ENCODE measurements at regions not wholly inside any gene's neighbourhood (a gene's known extent, or its start where the extent isn't known, plus 50 kb on each side); places are given as distances from the start of the nearest gene placed in this dataset.

DNA sequence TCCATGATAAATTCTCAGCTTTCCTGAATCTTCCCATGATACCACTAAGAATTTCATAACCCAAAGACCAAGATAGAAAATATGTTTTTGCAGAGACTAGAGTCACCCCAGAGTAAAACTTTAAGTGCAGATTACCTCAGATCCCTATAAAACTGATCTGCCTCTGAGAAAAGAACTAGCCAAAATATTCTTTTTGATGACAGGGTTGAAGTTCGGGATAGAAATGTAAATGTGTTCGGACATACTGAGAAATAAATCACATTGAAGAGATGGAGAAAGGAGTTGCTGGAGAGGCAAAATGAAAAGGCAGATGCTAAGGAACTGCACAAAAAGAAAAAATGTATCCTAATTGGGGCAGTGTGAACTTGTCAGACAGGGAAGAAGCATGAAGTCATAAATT, 501.8 kb downstream of the ANKRD50 start:
- no peaks in the 10 kb centered on the region for H3K79me2 ChIP-seq (ENCODE audit: insufficient read depth, low read length)
- peaks cover 7% of the 10 kb centered on the region for H3K4me1 Mint-ChIP-seq (ENCODE audit: low read depth, unreplicated experiment)

DNA sequence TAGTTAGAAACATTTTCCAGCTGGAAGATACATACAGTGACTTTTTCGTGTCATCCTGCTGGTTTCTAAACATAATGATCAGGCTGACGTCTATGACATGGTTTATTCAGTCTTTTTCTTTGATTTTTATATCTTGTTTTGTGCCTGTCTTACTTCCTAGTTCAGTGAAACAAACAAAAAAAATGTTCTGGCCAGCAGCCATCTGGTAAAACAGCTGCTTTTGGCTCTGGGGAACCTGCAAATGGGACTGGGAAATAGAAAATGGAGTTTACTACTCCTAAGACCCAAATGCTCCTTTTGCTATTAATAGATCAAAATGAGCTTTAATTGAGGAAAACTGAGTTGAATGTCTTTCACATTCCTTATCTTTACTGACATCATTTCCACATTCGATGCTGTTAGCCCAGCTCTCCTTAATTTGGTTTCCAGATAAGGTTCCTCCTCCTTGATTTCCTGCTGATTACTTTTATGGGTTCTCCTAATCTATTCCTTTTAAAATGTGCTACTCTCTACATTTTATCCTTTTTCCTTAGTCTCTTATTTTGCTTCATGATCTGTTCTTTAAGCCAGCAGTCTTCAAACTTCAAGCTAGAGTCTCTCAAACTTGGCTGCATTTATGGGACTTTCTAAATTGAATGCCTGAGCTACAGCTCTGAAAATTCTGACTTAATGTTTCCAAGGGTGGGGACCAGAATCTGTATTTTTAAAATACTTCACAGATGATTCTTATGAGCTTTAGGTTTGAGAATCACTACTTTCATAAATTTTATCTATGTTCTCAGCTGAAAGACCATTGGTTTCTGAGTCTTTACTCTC, 499.5 kb downstream of the ANKRD50 start:
- Mint-ChIP-seq H3K4me1 (ENCODE audit: low read depth, unreplicated experiment) (peaks cover 2% of the 10 kb centered on the region), H3K4me3 (ENCODE audit: unreplicated experiment) (no peak overlapping the region), H3K36me3 (ENCODE audit: low read depth, unreplicated experiment) (no peaks in the 10 kb centered on the region), H3K27ac (ENCODE audit: unreplicated experiment) (no peak overlapping the region), H3K27me3 (ENCODE audit: low read depth, unreplicated experiment) (no peaks in the 10 kb centered on the region), H3K9me3 (ENCODE audit: unreplicated experiment) (no peaks in the 10 kb centered on the region)
- Histone ChIP-seq H3K4me1 (ENCODE audit: insufficient read depth, low read length) (no peaks in the 10 kb centered on the region), H3K4me2 (ENCODE audit: low read length) (no peak overlapping the region), H3K79me2 (ENCODE audit: insufficient read depth, low read length) (no peaks in the 10 kb centered on the region), H3K9me3 (ENCODE audit: insufficient read depth, low read depth, low read length) (no peaks in the 10 kb centered on the region), H3K9ac (ENCODE audit: low read length) (no peak overlapping the region), H3K27ac (ENCODE audit: low read depth, low read length) (no peak overlapping the region), H2AFZ (ENCODE audit: low read depth, low read length) (no peak overlapping the region), H3K27me3 (ENCODE audit: insufficient read depth, low read length) (no peaks in the 10 kb centered on the region), H3K4me3 (ENCODE audit: insufficient read depth, low read depth, low read length) (no peak overlapping the region), H3K36me3 (ENCODE audit: insufficient read depth, low read length) (no peaks in the 10 kb centered on the region), H4K20me1 (ENCODE audit: insufficient read depth, low read length) (no peaks in the 10 kb centered on the region)
- TF ChIP-seq, protein P1, sequence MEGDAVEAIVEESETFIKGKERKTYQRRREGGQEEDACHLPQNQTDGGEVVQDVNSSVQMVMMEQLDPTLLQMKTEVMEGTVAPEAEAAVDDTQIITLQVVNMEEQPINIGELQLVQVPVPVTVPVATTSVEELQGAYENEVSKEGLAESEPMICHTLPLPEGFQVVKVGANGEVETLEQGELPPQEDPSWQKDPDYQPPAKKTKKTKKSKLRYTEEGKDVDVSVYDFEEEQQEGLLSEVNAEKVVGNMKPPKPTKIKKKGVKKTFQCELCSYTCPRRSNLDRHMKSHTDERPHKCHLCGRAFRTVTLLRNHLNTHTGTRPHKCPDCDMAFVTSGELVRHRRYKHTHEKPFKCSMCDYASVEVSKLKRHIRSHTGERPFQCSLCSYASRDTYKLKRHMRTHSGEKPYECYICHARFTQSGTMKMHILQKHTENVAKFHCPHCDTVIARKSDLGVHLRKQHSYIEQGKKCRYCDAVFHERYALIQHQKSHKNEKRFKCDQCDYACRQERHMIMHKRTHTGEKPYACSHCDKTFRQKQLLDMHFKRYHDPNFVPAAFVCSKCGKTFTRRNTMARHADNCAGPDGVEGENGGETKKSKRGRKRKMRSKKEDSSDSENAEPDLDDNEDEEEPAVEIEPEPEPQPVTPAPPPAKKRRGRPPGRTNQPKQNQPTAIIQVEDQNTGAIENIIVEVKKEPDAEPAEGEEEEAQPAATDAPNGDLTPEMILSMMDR (IDR thresholded peaks at IDR 0.05; ENCODE audit: insufficient read depth, low read depth, low read length), result no peak
- FAIRE-seq (no peak), DNase-seq (ENCODE audit: low read depth) (no peak)

More for the DNA sequence above, 501.8 kb downstream of the ANKRD50 start:
- Mint-ChIP-seq H3K9me3 (ENCODE audit: unreplicated experiment) (peaks cover 2% of the 10 kb centered on the region), H3K27ac (ENCODE audit: unreplicated experiment) (no peak overlapping the region), H3K36me3 (ENCODE audit: low read depth, unreplicated experiment) (no peaks in the 10 kb centered on the region), H3K27me3 (ENCODE audit: low read depth, unreplicated experiment) (no peaks in the 10 kb centered on the region), H3K4me3 (ENCODE audit: unreplicated experiment) (no peak overlapping the region)
- Histone ChIP-seq H4K20me1 (ENCODE audit: insufficient read depth, low read length) (no peaks in the 10 kb centered on the region), H3K36me3 (ENCODE audit: insufficient read depth, low read length) (no peaks in the 10 kb centered on the region), H3K27ac (ENCODE audit: low read depth, low read length) (no peak overlapping the region), H3K4me2 (ENCODE audit: low read length) (no peak overlapping the region), H2AFZ (ENCODE audit: low read depth, low read length) (no peak overlapping the region), H3K9ac (ENCODE audit: low read length) (no peak overlapping the region), H3K9me3 (ENCODE audit: insufficient read depth, low read depth, low read length) (no peaks in the 10 kb centered on the region), H3K27me3 (ENCODE audit: insufficient read depth, low read length) (no peaks in the 10 kb centered on the region), H3K4me1 (ENCODE audit: insufficient read depth, low read length) (no peaks in the 10 kb centered on the region), H3K4me3 (ENCODE audit: insufficient read depth, low read depth, low read length) (no peak overlapping the region)
- no peak for TF ChIP-seq EZH2 (IDR thresholded peaks at IDR 0.05; ENCODE audit: insufficient read depth, low read length)
- TF ChIP-seq, protein P1 (IDR thresholded peaks at IDR 0.05; ENCODE audit: insufficient read depth, low read depth, low read length), result no peak
- FAIRE-seq (no peak), DNase-seq (ENCODE audit: low read depth) (no peak)

DNA sequence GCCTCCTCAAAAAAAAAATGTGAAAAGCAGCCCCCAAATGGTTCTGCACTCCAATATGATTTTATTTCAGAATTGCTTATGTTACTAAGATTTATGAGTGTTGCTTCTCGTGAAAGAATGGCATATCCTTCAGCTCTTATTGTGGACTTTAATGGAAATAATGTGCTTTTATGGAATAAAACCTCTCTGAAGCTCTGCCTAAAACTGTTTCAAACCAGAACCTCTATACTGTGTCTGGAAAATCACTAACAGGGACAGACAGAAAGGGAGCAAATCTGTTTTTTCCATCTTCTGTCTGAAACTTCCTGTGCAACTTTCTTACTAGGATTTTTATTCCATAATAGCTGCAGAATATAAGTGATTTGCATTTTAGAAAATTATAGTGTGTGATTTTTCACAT, 493.1 kb downstream of the ANKRD50 start:
- no peaks in the 10 kb centered on the region for H3K27me3 Mint-ChIP-seq (ENCODE audit: low read depth, unreplicated experiment)
- no peaks in the 10 kb centered on the region for H3K27me3 ChIP-seq (ENCODE audit: insufficient read depth, low read length)
- no peaks in the 10 kb centered on the region for H3K4me1 ChIP-seq (ENCODE audit: insufficient read depth, low read length)
- TF ChIP-seq EZH2 (IDR thresholded peaks at IDR 0.05; ENCODE audit: insufficient read depth, low read length), result no peak
- TF ChIP-seq, protein P1 (IDR thresholded peaks at IDR 0.05; ENCODE audit: insufficient read depth, low read depth, low read length), result no peak
- FAIRE-seq, result no peak
- H3K36me3 Mint-ChIP-seq (ENCODE audit: low read depth, unreplicated experiment), result no peaks in the 10 kb centered on the region
- no peaks in the 10 kb centered on the region for H3K79me2 ChIP-seq (ENCODE audit: insufficient read depth, low read length)
- H3K27ac ChIP-seq (ENCODE audit: low read depth, low read length), result no peak overlapping the region
- no peak overlapping the region for H3K4me3 ChIP-seq (ENCODE audit: insufficient read depth, low read depth, low read length)
- H3K27ac Mint-ChIP-seq (ENCODE audit: unreplicated experiment), result no peak overlapping the region
- H3K9ac ChIP-seq (ENCODE audit: low read length), result no peak overlapping the region
- no peaks in the 10 kb centered on the region for H3K9me3 Mint-ChIP-seq (ENCODE audit: unreplicated experiment)
- H3K9me3 ChIP-seq (ENCODE audit: insufficient read depth, low read depth, low read length), result no peaks in the 10 kb centered on the region
- H4K20me1 ChIP-seq (ENCODE audit: insufficient read depth, low read length), result no peaks in the 10 kb centered on the region
- H3K36me3 ChIP-seq (ENCODE audit: insufficient read depth, low read length), result no peaks in the 10 kb centered on the region
- no peak overlapping the region for H3K4me2 ChIP-seq (ENCODE audit: low read length)
- no peak overlapping the region for H3K4me3 Mint-ChIP-seq (ENCODE audit: unreplicated experiment)
- H3K4me1 Mint-ChIP-seq (ENCODE audit: low read depth, unreplicated experiment), result peaks cover 2% of the 10 kb centered on the region
- no peak for DNase-seq (ENCODE audit: low read depth)
- no peak overlapping the region for H2AFZ ChIP-seq (ENCODE audit: low read depth, low read length)
